ENCODE measurements at regions not wholly inside any gene's neighbourhood (a gene's known extent, or its start where the extent isn't known, plus 50 kb on each side); places are given as distances from the start of the nearest gene placed in this dataset.

DNA sequence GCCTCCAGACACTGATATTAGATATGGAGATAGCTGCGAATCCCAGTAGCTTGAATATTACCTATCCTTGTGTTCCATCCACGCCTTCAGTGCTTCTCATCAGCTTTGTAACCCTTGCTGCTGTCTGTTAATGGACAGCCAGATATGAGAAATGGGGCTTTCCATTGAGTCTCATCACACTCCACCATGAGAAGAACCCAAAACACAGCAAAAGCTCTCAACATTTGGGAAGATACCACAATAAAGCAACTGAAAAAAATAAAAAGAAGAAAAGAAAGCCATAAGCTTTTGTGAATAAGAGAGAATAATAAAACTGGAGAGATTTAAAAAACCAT lies 225.4 kb downstream of the GALC start:
- Histone ChIP-seq H3K4me1 (ENCODE audit: control insufficient read depth, extremely low read depth, insufficient read depth, low read length) (no peaks in the 10 kb centered on the region), H3K4me3 (replicated peaks in 1 of 3; ENCODE audit: insufficient read depth in 1 of 3, low read depth in 1 of 3, low read length in 3 of 3) (no peak overlapping the region), H3K36me3 (ENCODE audit: control insufficient read depth in 2 of 2, extremely low read depth in 1 of 2, insufficient read depth in 2 of 2, low read length in 2 of 2) (no peaks in the 10 kb centered on the region), H3K9ac (replicated peaks; ENCODE audit: extremely low read depth, insufficient read depth, low read length) (no peak overlapping the region), H4K20me1 (replicated peaks; ENCODE audit: control insufficient read depth, extremely low read depth, insufficient read depth, low read length) (no peaks in the 10 kb centered on the region), H3K27me3 (ENCODE audit: control insufficient read depth in 2 of 2, insufficient read depth in 2 of 2, low read length in 2 of 2) (no peaks in the 10 kb centered on the region), H2AFZ (ENCODE audit: low read depth, low read length) (no peak overlapping the region), H3K9me3 (replicated peaks; ENCODE audit: control insufficient read depth, insufficient read depth, low read length) (no peaks in the 10 kb centered on the region), H3K27ac (ENCODE audit: insufficient read depth, low read depth, low read length) (no peak overlapping the region), H3K79me2 (ENCODE audit: control insufficient read depth, insufficient read depth, low read length) (no peaks in the 10 kb centered on the region), H3K4me2 (ENCODE audit: insufficient read depth, low read length) (no peak overlapping the region), H3K9me1 (replicated peaks; ENCODE audit: control insufficient read depth, extremely low read depth, insufficient read depth, low read length) (no peaks in the 10 kb centered on the region)
- ChIA-PET POLR2A (no interaction called here), CTCF (no interaction called here)
- BruUV-seq (replicated peaks): no TSS peak
- intact Hi-C loops (cut with micrococcal nuclease): no loop called here
- dilution Hi-C loops (cut with MboI; ENCODE audit: extremely low pct_ligation_motif_present, low sequenced_read_pairs): no loop called here
- TF ChIP-seq GATA2 (IDR thresholded peaks at IDR 0.05; ENCODE audit: insufficient read depth, insufficient read length, low read depth, low read length): no peak
- TF ChIP-seq POLR2A (IDR thresholded peaks at IDR 0.05; ENCODE audit: low read depth, low read length): no peak
- no peak for TF ChIP-seq MAX (IDR thresholded peaks at IDR 0.05; ENCODE audit: insufficient read depth, insufficient read length)
- no peak for TF ChIP-seq POLR2AphosphoS5 (IDR thresholded peaks at IDR 0.05; ENCODE audit: insufficient read depth, low read depth, low read length)
- TF ChIP-seq FOS (IDR thresholded peaks at IDR 0.05; ENCODE audit: borderline replicate concordance, insufficient read depth, low read length): no peak
- TF ChIP-seq MYC (IDR thresholded peaks at IDR 0.05; ENCODE audit: low read depth, low read length): no peak
- TF ChIP-seq EZH2 (IDR thresholded peaks at IDR 0.05; ENCODE audit: borderline replicate concordance, low read depth, low read length, severe bottlenecking): no peak
- TF ChIP-seq JUN (IDR thresholded peaks at IDR 0.05; ENCODE audit: borderline replicate concordance, insufficient read depth, insufficient read length, low read depth): no peak
- TF ChIP-seq, protein P1, sequence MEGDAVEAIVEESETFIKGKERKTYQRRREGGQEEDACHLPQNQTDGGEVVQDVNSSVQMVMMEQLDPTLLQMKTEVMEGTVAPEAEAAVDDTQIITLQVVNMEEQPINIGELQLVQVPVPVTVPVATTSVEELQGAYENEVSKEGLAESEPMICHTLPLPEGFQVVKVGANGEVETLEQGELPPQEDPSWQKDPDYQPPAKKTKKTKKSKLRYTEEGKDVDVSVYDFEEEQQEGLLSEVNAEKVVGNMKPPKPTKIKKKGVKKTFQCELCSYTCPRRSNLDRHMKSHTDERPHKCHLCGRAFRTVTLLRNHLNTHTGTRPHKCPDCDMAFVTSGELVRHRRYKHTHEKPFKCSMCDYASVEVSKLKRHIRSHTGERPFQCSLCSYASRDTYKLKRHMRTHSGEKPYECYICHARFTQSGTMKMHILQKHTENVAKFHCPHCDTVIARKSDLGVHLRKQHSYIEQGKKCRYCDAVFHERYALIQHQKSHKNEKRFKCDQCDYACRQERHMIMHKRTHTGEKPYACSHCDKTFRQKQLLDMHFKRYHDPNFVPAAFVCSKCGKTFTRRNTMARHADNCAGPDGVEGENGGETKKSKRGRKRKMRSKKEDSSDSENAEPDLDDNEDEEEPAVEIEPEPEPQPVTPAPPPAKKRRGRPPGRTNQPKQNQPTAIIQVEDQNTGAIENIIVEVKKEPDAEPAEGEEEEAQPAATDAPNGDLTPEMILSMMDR (IDR thresholded peaks at IDR 0.05; ENCODE audit: extremely low read depth in 1 of 2, insufficient read depth in 1 of 2, low read depth in 1 of 2, low read length in 2 of 2): no peak
- no peak for FAIRE-seq
- DNase-seq (ENCODE audit: low read depth, low spot score): no peak
